ENCODE measurements at regions not wholly inside any gene's neighbourhood (a gene's known extent, or its start where the extent isn't known, plus 50 kb on each side); places are given as distances from the start of the nearest gene placed in this dataset.

GRCh38 chr21:27647401-27647800, 680.5 kb upstream of the ADAMTS5 start:
- TF ChIP-seq CTCF (conservative IDR thresholded peaks at IDR 0.05; ENCODE audit: low read length) (no peak), EZH2phosphoT487 (IDR thresholded peaks at IDR 0.05; ENCODE audit: borderline replicate concordance) (no peak)
- no peaks in the 10 kb centered on the region for H3F3A ChIP-seq (ENCODE audit: low read depth)
- H3K9ac ChIP-seq (ENCODE audit: low read depth, low read length, poor library complexity, severe bottlenecking) = no peak overlapping the region
- no peaks in the 10 kb centered on the region for H3K4me1 ChIP-seq (ENCODE audit: insufficient read depth, low read length, poor library complexity, severe bottlenecking)
- H3K27me3 ChIP-seq (ENCODE audit: insufficient read depth, low read length, poor library complexity, severe bottlenecking) = no peaks in the 10 kb centered on the region
- no peak overlapping the region for H3K4me3 ChIP-seq (ENCODE audit: low read length, poor library complexity, severe bottlenecking)
- no peaks in the 10 kb centered on the region for H3K9me3 ChIP-seq (ENCODE audit: insufficient read depth, low read depth, low read length)
- H3K9me2 ChIP-seq (replicated peaks; ENCODE audit: low read depth, low read length) = no peaks in the 10 kb centered on the region; the same call in 1 of the 2 replicates
- no peak overlapping the region for H3K4me2 ChIP-seq (ENCODE audit: low read depth, low read length, poor library complexity, severe bottlenecking)
- H3K36me3 ChIP-seq (ENCODE audit: insufficient read depth, low read length) = no peaks in the 10 kb centered on the region
- no peaks in the 10 kb centered on the region for H4K20me1 ChIP-seq (ENCODE audit: insufficient read depth, low read length, poor library complexity, severe bottlenecking)
- no peak overlapping the region for H2AFZ ChIP-seq (ENCODE audit: low read length)
- no peaks in the 10 kb centered on the region for H3K79me2 ChIP-seq (ENCODE audit: insufficient read depth, low read length)

- TF ChIP-seq CTCF (conservative IDR thresholded peaks at IDR 0.05; ENCODE audit: low read length) = no peak
- TF ChIP-seq EZH2phosphoT487 (IDR thresholded peaks at IDR 0.05; ENCODE audit: borderline replicate concordance) = no peak
- H3K4me2 ChIP-seq (ENCODE audit: low read depth, low read length, poor library complexity, severe bottlenecking) = no peak overlapping the region
- H3K79me2 ChIP-seq (ENCODE audit: insufficient read depth, low read length) = no peaks in the 10 kb centered on the region
These were observed 679.8 kb upstream of the ADAMTS5 start for GRCh38 chr21:27646691-27647090.

GRCh38 chr21:27646056-27646455, 679.2 kb upstream of the ADAMTS5 start:
- H3K9ac ChIP-seq (ENCODE audit: low read depth, low read length, poor library complexity, severe bottlenecking) = no peak overlapping the region
- no peaks in the 10 kb centered on the region; the same call in 1 of the 2 replicates for H3K9me2 ChIP-seq (replicated peaks; ENCODE audit: low read depth, low read length)
- no peaks in the 10 kb centered on the region for H4K20me1 ChIP-seq (ENCODE audit: insufficient read depth, low read length, poor library complexity, severe bottlenecking)
- TF ChIP-seq EZH2phosphoT487 (IDR thresholded peaks at IDR 0.05; ENCODE audit: borderline replicate concordance) = no peak
- no peak for TF ChIP-seq CTCF (conservative IDR thresholded peaks at IDR 0.05; ENCODE audit: low read length)
- H3K4me1 ChIP-seq (ENCODE audit: insufficient read depth, low read length, poor library complexity, severe bottlenecking) = no peaks in the 10 kb centered on the region
- H3K4me3 ChIP-seq (ENCODE audit: low read length, poor library complexity, severe bottlenecking) = no peak overlapping the region
- no peak overlapping the region for H2AFZ ChIP-seq (ENCODE audit: low read length)
- H3K9me3 ChIP-seq (ENCODE audit: insufficient read depth, low read depth, low read length) = no peaks in the 10 kb centered on the region
- H3K4me2 ChIP-seq (ENCODE audit: low read depth, low read length, poor library complexity, severe bottlenecking) = no peak overlapping the region
- no peaks in the 10 kb centered on the region for H3F3A ChIP-seq (ENCODE audit: low read depth)
- no peaks in the 10 kb centered on the region for H3K79me2 ChIP-seq (ENCODE audit: insufficient read depth, low read length)
- H3K36me3 ChIP-seq (ENCODE audit: insufficient read depth, low read length) = no peaks in the 10 kb centered on the region
- H3K27me3 ChIP-seq (ENCODE audit: insufficient read depth, low read length, poor library complexity, severe bottlenecking) = no peaks in the 10 kb centered on the region

More at GRCh38 chr21:27646691-27647090, 679.8 kb upstream of the ADAMTS5 start:
- no peaks in the 10 kb centered on the region for H4K20me1 ChIP-seq (ENCODE audit: insufficient read depth, low read length, poor library complexity, severe bottlenecking)
- H3K4me3 ChIP-seq (ENCODE audit: low read length, poor library complexity, severe bottlenecking) = no peak overlapping the region
- H3K9ac ChIP-seq (ENCODE audit: low read depth, low read length, poor library complexity, severe bottlenecking) = no peak overlapping the region
- H3K36me3 ChIP-seq (ENCODE audit: insufficient read depth, low read length) = no peaks in the 10 kb centered on the region
- no peaks in the 10 kb centered on the region for H3K27me3 ChIP-seq (ENCODE audit: insufficient read depth, low read length, poor library complexity, severe bottlenecking)
- H3K4me1 ChIP-seq (ENCODE audit: insufficient read depth, low read length, poor library complexity, severe bottlenecking) = no peaks in the 10 kb centered on the region
- no peaks in the 10 kb centered on the region for H3F3A ChIP-seq (ENCODE audit: low read depth)
- H3K9me3 ChIP-seq (ENCODE audit: insufficient read depth, low read depth, low read length) = no peaks in the 10 kb centered on the region
- no peak overlapping the region for H2AFZ ChIP-seq (ENCODE audit: low read length)
- H3K9me2 ChIP-seq (replicated peaks; ENCODE audit: low read depth, low read length) = no peaks in the 10 kb centered on the region; the same call in 1 of the 2 replicates

Data from Loucy (cell line).